Left colon (tissue), 2 donors: ENCODE measurements at regions not wholly inside any gene's neighbourhood (a gene's known extent, or its start where the extent isn't known, plus 50 kb on each side); places are given as distances from the start of the nearest gene placed in this dataset.

ENCODE experiments used
- ATAC-seq: fragments of 200-7000 bp; cut with Tn5 transposase; one replicate; pipeline ENCODE4 v1.9.1; 2020; ENCODE audit warnings: mild to moderate bottlenecking, moderate library complexity
- DNase-seq, 2 donors: peaks; one replicate each; pipeline ENCODE4 v3.0.0-alpha.2; 2020
- intact Hi-C, 2 donors: fragments of 100-400 bp; cut with DNase I in 1 of 2; cut with micrococcal nuclease in 1 of 2; formaldehyde crosslinking; loops; one replicate each; pipeline versions ENCODE4 v1.11.2 to v1.14.0; 2022; cut with DNase I, micrococcal nuclease
- donor health status: DM: no; HTN: no; CAD: no.
- donor health status: DM: yes; HTN: yes; CAD: no.

DNA sequence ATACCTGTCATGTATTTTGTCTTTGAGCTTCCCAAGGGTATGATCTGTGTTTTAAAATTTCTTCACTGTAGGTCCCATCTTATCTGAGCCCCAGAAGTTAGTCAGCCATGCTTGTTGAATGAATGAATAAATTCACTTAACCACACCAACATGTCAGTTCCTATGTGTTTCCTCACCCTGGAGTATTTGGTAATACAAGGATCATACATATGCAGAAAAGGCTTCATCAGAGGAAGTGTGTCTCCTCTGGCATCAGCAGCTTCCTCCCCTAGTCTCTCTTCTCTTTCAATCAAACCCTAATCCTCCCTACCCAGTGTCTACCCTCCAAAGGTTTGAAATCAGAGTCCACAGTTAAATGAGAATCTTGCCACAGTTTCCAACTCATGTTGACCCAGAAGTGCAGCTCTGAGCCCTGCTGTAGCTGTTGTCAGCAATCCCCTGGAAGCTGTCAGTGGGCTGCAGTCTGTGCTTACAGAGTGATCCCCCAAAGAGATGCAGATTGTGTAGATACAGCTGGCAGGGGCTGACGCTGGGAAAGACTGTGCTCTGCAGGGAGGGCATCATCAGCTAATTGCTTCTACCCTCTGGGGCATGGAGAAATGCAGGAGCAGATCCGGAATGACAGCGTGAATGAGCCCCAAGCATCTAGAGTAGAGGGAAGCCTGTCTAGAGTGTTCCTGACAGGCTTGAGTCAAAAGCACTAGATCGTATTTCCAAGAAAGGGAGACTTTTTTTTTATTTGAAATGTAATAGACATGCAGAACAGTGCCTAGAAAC lies 105.0 kb upstream of the WDR11 start:
- intact Hi-C loops = no loop called here
- ATAC-seq = no peak
- DNase-seq = no peak

DNA sequence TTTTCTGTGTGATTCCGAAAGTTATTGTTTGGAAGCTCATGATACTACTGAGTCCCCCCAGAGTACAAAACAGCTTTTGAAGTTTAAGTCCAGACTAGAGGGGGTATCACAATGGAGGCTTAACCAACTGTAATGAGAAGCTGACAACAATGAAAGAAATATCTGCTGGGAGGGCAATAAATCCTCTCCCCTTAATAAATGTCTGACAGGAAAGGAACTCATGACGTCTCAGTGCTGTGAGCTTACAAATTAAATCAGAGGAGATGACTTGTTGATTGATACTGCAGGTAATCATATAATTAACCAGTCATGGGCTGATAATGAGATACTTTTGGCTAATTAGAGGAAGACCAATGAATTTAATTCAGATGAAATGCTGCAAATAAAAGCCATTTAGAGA lies 102.6 kb upstream of the WDR11 start:
- DNase-seq (no peak), ATAC-seq (no peak)

DNA sequence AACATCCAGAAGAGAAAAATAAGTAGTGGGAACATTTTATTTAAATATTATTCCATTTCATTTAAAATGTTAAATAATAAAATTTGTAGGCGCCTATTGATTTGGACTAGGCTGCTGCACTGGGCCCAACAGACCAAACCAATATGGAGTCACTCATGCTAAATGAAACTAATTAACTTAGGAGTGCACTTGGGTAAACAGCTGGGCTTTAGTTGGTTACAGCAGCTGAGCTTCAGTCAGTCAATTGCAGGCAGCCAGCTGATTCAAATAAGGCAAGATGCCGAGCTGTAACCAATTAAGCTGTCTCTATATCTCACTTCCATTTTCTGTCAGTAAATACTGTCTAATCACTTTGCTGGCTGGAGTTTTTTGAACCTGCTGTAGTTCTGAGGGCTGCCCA lies 102.1 kb upstream of the WDR11 start:
- no peak for DNase-seq
- ATAC-seq = no peak
- intact Hi-C loops = no loop called here

More for the DNA sequence above, 102.6 kb upstream of the WDR11 start:
- intact Hi-C loops = no loop called here

DNA sequence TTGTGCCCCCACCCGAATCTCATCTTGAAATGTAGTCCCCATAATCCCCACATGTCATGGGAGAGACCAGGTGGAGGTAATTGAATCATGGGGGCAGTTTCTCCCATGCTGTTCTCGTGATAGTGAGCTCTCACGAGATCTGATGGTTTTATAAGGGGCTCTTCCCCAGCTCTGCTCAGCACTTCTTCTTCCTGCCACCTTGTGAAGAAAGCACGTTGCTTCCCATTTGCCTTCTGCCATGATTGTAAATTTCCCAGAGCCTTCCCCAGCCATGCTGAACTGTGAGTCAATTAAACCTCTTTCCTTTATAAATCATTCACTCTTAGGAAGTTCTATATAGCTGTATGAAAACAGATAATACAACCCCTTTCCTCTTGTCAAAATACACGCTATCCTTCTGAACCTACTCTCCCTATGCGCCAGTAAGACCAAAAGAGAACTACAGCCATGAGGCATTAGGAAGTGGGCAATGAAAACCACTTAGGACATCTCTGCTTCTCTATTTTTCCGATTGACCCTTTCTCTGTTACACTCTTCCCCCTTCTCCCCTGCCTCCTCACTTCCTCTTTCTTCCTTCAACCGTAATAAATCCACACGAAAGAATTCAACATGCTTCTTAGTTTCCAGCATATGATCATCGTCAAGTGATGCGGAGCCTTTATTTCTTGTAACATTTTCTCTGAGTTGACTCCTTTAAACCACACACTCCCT lies 101.2 kb upstream of the WDR11 start:
- ATAC-seq (no peak), DNase-seq (no peak)
- intact Hi-C loops = no loop called here

GRCh38 chr10:120755771-120756170 lies 95.4 kb upstream of the WDR11 start:
- intact Hi-C loops = no loop called here
- DNase-seq (no peak), ATAC-seq (no peak)

DNA sequence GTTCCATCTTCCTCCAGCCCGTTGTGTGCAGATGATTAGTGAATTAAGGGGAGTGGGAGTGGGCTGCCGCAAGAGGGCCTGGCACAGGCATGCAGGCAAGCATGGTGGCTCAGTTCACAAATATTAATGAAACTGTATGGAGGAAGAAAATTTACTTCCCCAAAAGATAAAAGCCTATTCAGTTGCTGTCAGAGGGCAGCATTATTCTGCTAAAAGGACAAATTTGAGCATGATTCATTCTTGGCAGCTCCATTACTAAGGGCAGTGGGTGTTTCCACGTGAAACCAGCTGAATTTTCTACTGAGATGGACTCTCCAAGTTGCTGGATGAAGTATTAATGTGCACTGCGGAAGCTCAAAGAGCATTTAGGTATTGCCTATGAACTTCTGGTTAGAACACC lies 90.9 kb upstream of the WDR11 start:
- intact Hi-C loops = no loop called here
- no peak for ATAC-seq
- DNase-seq = no peak

- intact Hi-C loops = no loop called here
- ATAC-seq (no peak), DNase-seq (no peak)
Measured at GRCh38 chr10:120761951-120762350, 89.2 kb upstream of the WDR11 start.

DNA sequence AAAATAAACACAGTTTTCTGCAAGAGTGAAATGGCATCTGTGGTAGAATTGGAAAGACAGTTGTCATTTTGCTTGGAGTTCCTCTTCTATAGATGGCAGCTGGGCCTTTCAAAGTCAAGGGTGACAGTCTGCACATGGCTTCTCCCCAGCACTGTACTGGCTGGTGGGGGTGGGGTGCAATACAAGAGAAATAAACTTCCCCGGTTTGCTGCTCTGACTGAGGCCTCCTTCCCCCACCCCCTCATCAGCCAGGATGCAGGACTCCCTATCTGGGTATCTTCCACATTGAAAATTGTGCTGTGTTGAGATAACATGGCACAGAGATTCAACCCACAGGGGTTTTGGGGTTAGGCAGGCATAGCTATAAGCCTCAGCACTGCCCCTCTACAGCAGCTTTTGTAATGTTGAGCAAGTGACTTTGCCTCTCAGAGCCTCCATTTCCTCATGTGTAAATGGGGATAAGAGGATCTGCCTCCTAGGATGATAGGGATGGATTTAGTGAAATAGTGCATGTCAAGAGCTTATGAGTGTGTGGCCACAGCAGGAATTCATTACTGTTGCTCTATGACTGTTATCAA lies 85.8 kb upstream of the WDR11 start:
- DNase-seq = no peak
- ATAC-seq = no peak
- intact Hi-C loops = no loop called here

- DNase-seq = no peak
Measured at GRCh38 chr10:120768227-120768626, 82.9 kb upstream of the WDR11 start.

DNA sequence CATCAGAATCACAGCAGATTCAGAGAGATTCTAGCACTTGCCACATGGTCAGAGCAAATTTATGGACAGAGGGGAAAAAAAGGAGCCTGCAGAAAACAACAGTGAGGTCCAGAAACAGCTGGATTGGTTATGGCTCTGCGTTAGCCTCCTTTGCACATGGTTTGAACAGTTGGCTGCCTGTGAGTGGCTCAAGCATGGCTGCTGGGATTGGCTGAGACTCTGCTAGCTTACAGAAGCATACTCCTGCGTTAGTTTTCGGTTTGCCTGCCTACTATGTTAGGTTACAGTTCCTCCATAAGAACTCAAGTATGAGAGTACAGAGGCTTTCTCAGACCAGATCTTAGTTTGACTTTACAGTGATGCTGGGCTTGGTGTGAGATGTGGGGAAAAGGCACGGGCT lies 80.7 kb upstream of the WDR11 start:
- ATAC-seq = no peak
- no peak for DNase-seq
- intact Hi-C loops = no loop called here

More at GRCh38 chr10:120768227-120768626, 82.9 kb upstream of the WDR11 start:
- intact Hi-C loops = no loop called here
- no peak for ATAC-seq

DNA sequence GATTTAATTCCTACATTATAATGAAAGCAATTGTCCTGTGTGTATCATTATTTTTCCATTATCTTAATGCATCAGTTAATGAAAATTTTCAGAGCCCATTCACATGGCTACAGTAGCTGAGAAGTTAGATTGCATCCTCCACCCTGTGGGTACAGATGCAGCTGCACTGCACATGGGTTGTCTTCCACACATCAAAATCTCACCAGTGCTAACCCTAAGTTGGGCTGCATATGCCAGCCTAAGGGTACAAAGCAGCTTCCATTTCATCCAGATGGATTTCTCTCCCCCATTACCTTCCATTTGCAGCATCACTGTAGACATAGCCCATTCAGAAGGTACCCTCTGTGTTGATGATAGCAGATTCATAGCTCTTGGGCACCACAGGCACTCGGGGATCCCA lies 74.7 kb upstream of the WDR11 start:
- intact Hi-C loops = no loop called here
- ATAC-seq (no peak), DNase-seq (no peak)

- ATAC-seq = no peak
- intact Hi-C loops = no loop called here
- no peak for DNase-seq
Measured at GRCh38 chr10:120782336-120782735, 68.8 kb upstream of the WDR11 start.

GRCh38 chr10:120783098-120783497 lies 68.1 kb upstream of the WDR11 start:
- no peak for DNase-seq
- intact Hi-C loops = no loop called here
- no peak for ATAC-seq

DNA sequence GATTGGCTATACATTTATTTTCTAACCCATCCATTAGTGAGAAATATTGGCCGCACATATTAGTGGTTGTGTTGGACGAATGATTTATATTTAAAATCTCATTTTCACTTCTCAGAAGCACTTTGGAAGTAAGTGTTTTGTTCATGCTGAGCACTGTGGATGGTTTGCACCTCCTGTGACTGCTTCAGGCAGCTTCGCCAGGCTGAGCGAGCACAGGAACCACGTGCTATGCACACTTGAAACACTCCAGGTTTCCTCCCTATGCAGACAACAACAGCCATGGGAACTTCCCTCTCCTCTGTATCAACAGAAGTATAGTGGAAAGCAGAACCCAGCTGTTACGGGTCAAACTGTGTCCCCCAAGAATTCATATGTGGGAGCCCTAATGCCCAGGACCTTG lies 67.3 kb upstream of the WDR11 start:
- intact Hi-C loops = no loop called here
- no peak for ATAC-seq
- DNase-seq = no peak

DNA sequence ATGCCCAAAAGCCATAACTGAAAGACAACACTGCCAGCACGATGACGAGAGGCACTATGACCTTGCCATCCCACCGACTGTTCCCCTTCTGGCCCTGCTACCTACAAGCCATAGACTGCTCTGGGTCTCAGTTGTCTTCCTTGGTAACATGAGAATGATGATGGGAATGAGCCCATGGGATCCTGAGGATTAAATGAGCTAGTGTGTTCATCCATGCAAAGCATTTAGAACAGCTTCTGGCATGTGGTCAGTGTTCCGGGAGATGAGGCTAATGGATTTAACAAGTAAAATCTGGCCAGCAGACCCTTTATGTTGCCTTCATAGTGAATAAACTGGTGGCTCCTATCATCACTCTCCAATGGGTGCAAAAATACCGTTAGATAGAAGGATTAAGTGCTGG lies 62.4 kb upstream of the WDR11 start:
- ATAC-seq (no peak), DNase-seq (no peak)
- intact Hi-C loops = no loop called here

- ATAC-seq (no peak), DNase-seq (no peak)
- intact Hi-C loops = no loop called here
Measured at GRCh38 chr10:120789303-120790203, 61.6 kb upstream of the WDR11 start.

GRCh38 chr10:120791316-120791715 lies 59.8 kb upstream of the WDR11 start:
- intact Hi-C loops = no loop called here
- ATAC-seq = no peak

DNA sequence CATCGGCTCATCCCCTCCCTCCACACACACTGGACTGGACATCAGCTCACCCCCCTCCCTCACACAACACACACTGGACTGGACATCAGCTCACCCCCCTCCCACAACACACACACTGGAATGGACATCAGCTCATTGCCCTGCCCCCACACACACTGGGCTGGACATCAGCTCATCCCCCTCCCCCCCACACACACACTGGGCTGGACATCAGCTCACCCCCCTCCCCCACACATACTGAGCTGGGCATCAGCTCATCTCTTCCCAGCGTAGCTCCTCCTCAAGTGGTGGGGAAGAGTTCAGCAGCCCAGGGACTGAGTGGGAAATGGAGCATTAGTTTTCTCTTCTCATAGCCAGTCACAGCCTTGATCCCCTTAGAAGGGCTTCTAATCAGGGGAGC lies 58.1 kb upstream of the WDR11 start:
- ATAC-seq (no peak), DNase-seq (no peak)
- intact Hi-C loops = no loop called here

More at GRCh38 chr10:120791316-120791715, 59.8 kb upstream of the WDR11 start:
- no peak for DNase-seq

DNA sequence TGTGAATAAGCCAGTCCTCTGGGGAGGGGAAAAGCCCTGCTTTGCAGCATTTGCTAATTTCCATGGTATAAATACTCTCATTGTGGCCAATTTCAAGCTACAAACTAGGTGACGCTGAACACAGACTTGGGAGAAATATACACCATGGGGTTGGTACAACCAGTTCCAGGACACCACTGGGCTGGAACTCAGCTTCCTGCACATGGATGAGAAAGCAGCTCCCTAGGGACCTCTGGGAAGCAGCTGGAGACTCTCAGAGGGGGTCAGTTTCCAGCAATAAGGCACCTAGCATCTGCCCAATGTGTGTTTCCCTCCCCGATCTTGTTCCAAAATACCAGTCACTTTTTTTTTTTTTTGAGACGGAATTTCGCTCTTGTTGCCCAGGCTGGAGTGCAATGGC lies 56.8 kb upstream of the WDR11 start:
- DNase-seq (no peak), ATAC-seq (no peak)
- intact Hi-C loops = no loop called here
